ENCODE measurements at regions not wholly inside any gene's neighbourhood (a gene's known extent, or its start where the extent isn't known, plus 50 kb on each side); places are given as distances from the start of the nearest gene placed in this dataset.
"Not testable (repeated sequence)": the region's sequence is repeated elsewhere in the genome, so short reads cannot be mapped to it uniquely, and the experiment has no call there.

DNA sequence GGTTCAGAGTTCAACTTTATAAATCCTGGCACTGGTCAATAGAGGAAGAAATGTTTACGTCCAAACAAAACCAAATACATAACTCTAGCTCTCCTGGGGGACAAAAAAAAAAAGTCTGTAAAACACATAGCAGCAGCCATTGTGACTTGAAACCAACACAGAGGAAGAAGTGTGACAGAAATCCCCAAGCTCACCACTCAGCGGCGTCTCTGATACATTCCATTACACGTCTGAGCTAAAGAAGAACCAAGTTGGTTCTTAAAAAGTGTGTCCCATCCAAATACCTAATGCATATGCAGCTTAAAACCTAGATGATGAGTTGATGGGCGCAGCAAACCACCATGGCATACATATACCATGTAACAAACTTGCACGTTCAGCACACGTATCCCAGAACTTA, 58.3 kb upstream of the NANOS1 start:
- TF ChIP-seq, protein P1, sequence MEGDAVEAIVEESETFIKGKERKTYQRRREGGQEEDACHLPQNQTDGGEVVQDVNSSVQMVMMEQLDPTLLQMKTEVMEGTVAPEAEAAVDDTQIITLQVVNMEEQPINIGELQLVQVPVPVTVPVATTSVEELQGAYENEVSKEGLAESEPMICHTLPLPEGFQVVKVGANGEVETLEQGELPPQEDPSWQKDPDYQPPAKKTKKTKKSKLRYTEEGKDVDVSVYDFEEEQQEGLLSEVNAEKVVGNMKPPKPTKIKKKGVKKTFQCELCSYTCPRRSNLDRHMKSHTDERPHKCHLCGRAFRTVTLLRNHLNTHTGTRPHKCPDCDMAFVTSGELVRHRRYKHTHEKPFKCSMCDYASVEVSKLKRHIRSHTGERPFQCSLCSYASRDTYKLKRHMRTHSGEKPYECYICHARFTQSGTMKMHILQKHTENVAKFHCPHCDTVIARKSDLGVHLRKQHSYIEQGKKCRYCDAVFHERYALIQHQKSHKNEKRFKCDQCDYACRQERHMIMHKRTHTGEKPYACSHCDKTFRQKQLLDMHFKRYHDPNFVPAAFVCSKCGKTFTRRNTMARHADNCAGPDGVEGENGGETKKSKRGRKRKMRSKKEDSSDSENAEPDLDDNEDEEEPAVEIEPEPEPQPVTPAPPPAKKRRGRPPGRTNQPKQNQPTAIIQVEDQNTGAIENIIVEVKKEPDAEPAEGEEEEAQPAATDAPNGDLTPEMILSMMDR (IDR thresholded peaks at IDR 0.05), result no peak
- no peak for ATAC-seq (ENCODE audit: low FRiP score)
- DNase-seq (ENCODE audit: low spot score), result no peak

DNA sequence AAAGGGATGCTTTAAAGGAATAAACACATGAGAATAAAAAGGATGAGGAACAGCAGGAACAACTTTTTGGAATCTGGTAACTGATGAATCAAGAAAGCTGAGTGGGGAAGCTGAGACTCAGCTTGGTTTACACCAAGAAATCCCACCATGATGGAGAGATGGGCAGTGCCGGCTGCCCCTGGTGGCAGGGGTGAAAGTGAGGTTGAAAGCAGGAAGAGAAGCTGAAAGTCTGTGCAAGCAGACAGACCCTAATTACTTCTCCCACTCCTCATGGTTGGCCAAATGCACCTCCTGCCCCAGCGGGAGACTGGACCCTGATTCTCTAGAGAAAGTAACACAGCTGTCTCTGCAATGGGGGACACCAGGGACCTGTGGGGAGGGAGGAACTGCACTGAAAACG, 57.6 kb upstream of the NANOS1 start:
- TF ChIP-seq, protein P1 (IDR thresholded peaks at IDR 0.05), result no peak
- no peak for ATAC-seq (ENCODE audit: low FRiP score)
- DNase-seq (ENCODE audit: low spot score), result no peak

DNA sequence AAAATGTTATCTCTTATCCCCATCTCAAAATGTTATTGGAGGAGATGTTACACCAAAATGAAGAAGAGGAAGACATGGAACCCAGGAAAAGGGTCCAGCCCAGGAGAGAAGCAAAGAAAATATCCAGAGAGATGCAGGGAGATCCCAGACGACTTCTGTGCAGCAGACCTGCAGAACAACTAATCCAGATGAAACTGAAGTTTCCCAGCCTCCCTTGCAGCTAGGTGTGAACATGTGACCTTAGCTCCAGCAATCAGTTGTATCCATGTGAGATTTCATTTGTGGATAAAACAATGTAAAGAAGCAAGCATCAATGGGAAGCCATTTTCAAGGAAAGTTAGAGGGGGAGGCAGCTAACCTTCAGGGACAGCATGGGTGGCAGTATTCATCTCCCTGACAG, 55.8 kb upstream of the NANOS1 start:
- TF ChIP-seq, protein P1 (IDR thresholded peaks at IDR 0.05), result no peak
- ATAC-seq (ENCODE audit: low FRiP score) (no peak), DNase-seq (ENCODE audit: low spot score) (no peak)

DNA sequence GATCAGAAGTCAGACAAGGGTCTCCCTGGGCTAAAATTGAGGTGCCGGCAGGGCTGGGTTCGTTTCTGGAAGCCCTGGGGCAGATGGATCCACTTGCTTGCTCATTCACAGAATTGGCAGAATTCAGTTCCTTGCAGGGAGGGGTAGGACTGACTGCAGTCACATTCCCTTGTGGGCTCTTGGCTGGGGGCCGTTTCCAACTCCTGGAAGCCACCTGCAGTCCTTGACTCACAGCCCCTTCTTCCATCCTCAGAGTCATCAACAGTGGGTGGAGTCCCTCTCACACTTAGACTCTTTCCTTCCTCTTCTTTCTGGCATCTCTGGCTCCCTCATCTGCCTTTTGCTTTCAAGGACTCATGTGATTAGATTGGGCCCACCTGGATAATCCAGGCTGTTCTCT, 54.6 kb upstream of the NANOS1 start:
- DNase-seq (ENCODE audit: low spot score) (no peak), ATAC-seq (ENCODE audit: low FRiP score) (no peak)
- TF ChIP-seq, protein P1 (IDR thresholded peaks at IDR 0.05), result no peak

DNA sequence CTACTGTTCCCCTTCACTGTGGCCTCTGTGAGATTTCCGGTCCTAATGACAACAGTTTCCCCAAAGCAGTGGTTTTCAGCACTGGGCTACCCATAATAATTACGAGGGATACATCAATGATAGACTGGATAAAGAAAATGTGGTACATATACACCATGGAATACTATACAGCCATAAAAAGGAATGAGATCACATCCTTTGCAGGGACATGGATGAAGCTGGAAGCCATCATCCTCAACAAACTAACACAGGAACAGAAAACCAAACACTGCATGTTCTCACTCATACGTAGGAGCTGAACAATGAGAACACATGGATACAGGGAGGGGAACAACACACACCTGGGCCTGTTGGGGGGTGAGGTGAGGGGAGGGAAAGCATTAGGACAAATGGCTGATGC, 53.3 kb upstream of the NANOS1 start:
- not testable (repeated sequence) for ATAC-seq (ENCODE audit: low FRiP score); DNase-seq (ENCODE audit: low spot score)

DNA sequence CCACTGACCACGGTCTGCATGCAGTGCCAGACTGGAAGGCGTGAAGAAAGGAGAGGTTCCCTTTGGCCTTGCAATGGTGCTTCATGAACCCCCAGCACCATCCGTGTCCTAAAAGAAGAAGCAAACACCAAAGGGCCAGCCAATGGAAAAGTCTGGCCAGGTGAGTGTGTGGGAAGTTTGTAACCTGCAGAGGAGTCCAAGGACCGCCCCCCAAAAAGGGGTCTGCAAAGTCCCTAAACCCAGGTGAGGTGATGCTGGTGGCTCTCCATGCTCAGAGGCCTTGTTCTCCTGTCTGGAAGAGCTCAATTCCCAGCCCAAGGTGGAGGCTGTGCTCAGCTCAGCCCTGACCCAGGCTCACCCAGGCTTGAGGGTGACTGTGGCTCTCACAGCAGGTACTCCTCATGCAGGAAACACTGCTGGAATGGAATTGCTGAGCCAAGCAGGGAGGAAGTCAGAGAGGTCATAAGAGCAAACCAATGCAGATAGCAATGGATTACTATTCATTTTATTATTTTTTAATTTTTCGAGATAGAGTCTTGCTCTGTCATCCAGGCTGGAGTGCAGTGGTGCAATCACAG, 52.4 kb upstream of the NANOS1 start:
- ATAC-seq (ENCODE audit: low FRiP score) (no peak), DNase-seq (ENCODE audit: low spot score) (no peak)
- TF ChIP-seq, protein P1 (IDR thresholded peaks at IDR 0.05), result no peak

DNA sequence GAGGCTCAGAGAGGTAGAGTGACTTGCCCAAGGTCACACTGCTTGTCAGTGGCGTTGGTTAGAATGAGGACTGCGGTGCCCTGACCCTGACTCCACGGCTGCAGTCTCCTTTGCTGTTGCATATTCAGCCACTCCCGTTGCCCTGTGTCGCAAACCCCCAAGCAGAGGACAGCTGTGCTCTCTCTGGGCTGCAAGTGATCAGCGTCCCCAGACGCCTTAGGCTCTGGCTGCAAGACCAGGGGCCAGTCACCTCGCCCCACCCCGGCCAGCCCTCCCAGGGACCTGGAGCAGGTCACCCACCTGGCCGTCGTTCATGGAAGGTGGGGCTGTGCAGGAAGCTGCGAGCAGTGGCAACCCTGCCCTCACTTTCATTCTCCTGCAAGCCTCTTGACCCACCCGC, 51.7 kb upstream of the NANOS1 start:
- no peak for ATAC-seq (ENCODE audit: low FRiP score)
- TF ChIP-seq, protein P1 (IDR thresholded peaks at IDR 0.05), result no peak
- no peak for DNase-seq (ENCODE audit: low spot score)

Data from omental fat pad (tissue), 3 donors.